NB4 (cell line): ENCODE measurements at regions not wholly inside any gene's neighbourhood (a gene's known extent, or its start where the extent isn't known, plus 50 kb on each side); places are given as distances from the start of the nearest gene placed in this dataset.

Source experiments
- CTCF ChIP-seq: IDR thresholded peaks from one replicate; pipeline ENCODE4 v1.5.1; 2012; ENCODE audit warnings: low read depth, low read length
- MYC ChIP-seq: IDR thresholded peaks from 2 replicates; pipeline ENCODE4 v1.6.1; 2011; ENCODE audit warnings: low read depth, low read length
- POLR2A ChIP-seq: IDR thresholded peaks from 2 replicates; pipeline ENCODE4 v1.6.1; 2011; ENCODE audit warnings: mild to moderate bottlenecking; ENCODE audit not compliant: insufficient read length; ENCODE audit errors: extremely low read depth
- TF ChIP-seq, protein P1 (sequence below): IDR thresholded peaks from 2 replicates; pipeline ENCODE4 v1.6.1; 2011; ENCODE audit warnings: low read depth, low read length

GRCh38 chr2:2805263-2805662 is 474.2 kb upstream of the MYT1L start:
- TF ChIP-seq CTCF (no peak), POLR2A (no peak), MYC (no peak)
- TF ChIP-seq, protein P1, sequence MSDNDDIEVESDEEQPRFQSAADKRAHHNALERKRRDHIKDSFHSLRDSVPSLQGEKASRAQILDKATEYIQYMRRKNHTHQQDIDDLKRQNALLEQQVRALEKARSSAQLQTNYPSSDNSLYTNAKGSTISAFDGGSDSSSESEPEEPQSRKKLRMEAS = no peak
